HG02970 (cell line): ENCODE measurements at regions not wholly inside any gene's neighbourhood (a gene's known extent, or its start where the extent isn't known, plus 50 kb on each side); places are given as distances from the start of the nearest gene placed in this dataset.
"Not testable (repeated sequence)": the region's sequence is repeated elsewhere in the genome, so short reads cannot be mapped to it uniquely, and the experiment has no call there.

Experiments
- ATAC-seq: cut with Tn5 transposase; IDR thresholded peaks from one replicate; pipeline ENCODE4 v1.9.1; 2021; ENCODE audit warnings: mild to moderate bottlenecking, moderate library complexity, moderate number of reproducible peaks; ENCODE audit not compliant: unreplicated experiment, low FRiP score

GRCh38 chr17:5933430-5933829 lies 136.7 kb upstream of the WSCD1 start:
- ATAC-seq = no peak

GRCh38 chr17:5941258-5941657 lies 128.9 kb upstream of the WSCD1 start:
- no peak for ATAC-seq

DNA sequence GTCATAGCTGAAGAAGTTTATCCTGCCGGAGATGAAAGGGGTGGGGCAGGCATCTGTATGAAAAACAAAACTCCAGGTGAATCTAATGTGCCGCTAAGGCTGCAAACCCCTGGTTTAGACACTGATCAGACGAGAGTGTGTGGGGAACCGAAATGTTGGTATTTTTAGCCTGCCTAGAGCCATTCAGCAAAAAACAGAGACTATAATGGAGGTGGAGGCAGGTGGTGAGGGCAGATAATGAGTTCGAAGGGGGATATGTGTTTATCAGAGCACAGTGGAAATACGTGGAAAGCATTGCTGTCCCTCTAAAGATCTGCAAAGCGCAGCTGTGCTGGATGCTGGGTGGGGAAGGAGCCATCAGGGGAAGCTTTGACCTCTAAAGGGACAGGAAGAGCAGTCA lies 127.5 kb upstream of the WSCD1 start:
- ATAC-seq = no peak

DNA sequence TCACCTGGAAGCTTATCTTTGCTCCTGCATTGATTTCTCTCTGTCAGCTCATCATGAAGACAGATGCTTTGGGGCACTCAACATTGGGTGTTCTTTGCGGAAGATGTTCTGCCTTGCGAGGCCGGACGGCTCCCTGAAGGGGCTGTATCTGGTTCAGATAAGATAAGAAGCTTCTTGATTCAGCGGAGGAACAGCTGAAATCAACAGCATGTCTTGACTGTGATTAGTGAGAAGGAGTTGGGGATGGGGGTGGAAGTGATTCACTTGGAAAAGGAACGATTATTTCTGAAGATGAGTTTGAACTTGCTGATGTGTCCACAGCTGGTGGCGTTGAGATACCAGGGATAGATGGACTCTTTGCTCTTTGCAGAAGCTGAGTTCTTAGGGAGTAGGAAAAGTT lies 126.9 kb upstream of the WSCD1 start:
- ATAC-seq = no peak

- ATAC-seq = no peak
These were observed 126.2 kb upstream of the WSCD1 start for GRCh38 chr17:5943982-5944381.

DNA sequence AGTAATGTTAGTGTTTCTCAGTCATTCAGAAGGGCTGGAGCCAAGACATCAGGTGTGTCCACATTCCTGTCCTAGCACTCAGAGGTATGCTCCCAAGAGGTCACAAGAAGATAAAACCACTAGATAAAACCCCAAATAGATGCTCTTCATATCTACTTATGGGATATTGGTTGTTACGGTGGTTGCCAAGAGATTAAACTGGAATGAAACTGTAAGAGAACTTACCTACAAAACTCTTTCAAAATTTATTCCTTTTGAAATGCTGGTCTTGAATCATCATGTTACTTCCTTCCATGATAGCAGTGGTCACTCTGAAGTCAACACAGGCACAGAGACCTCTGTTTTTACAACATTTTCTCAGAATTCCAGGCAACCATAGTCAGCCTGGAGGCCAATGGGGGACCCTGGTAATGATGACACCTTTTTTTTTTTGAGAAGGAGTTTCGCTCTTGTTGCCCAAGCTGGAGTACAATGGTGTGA lies 122.4 kb upstream of the WSCD1 start:
- ATAC-seq = no peak

DNA sequence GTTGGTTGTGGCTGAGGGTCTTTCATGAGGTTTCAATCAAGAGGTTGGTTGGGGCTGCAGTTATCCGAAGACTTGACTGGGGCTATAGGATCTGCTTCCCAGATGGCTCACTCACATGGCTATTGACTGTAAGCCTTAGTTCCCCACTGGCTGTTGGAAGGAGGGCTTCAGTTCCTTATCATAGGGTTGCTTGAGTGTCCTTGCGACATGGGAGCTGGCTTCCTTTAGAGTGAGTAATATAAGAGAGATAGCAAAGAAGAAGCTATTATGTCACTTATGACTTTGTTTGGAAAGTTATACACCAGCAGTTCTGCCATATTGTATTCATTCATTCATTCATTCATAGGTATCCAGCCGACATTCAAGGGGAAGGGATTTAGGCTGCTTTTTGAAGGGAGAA lies 121.4 kb upstream of the WSCD1 start:
- no peak for ATAC-seq

GRCh38 chr17:5950878-5951277 lies 119.3 kb upstream of the WSCD1 start:
- ATAC-seq = no peak

GRCh38 chr17:5951912-5952311 lies 118.3 kb upstream of the WSCD1 start:
- no peak for ATAC-seq

GRCh38 chr17:5952518-5952917 lies 117.7 kb upstream of the WSCD1 start:
- no peak for ATAC-seq

DNA sequence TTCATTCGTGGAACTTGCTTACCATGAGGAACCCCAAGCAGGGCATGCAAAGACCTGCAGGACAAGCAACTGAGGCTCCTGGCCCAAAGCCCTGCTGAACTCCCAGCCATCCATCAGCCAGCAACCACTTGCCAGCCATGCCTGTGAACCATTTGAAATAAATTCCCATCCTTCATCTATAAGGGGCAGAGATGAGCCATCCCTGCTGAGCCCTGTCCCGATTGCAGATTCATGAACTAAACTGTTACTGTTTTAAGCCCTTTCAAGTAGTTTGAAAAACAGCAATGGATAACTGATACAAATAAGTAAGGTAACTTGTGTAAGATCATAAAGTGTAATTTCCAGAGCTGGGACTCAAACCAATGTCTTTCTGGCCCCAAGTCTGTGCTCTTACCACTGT lies 114.4 kb upstream of the WSCD1 start:
- no peak for ATAC-seq

GRCh38 chr17:5958850-5959249 lies 111.3 kb upstream of the WSCD1 start:
- no peak for ATAC-seq

DNA sequence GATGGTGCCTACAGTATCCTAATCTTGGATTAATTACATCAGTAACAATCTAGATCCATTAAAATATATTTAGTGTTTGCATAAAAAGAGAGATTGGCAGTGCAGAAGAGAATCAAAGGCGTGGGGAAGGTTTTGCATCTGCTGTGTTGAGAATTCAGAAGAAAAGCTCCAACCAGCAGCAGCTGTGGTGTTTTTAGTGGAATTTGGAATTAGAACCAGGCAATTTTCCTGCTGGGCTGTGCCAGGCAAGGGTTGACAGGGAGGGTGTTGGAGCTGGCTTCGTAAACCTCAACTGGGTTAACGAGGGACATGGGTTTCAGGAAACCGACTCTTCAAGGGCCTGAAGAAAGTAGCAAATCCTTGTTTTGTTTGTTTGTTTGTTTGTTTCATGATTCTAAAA lies 107.8 kb upstream of the WSCD1 start:
- ATAC-seq = no peak

DNA sequence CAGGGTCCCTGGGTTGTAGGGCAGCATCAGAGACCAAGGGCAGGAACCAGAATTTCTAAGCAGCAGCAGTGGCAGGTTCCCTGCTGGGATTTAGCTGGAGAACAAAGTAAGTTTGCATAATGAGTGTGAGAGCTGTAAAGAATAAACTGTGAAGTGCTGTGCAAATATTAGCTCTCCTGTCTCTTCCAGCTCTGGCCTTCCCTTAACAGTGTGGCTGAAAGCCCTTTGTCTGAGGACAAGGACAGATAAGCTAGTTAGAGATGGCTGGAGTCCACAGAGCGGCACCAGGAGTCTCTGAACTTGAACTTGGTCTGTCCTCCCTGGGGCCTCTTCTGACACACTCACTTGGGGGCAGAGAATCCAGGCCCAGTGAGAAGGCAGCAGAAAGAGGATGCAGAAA lies 98.2 kb upstream of the WSCD1 start:
- ATAC-seq = no peak

DNA sequence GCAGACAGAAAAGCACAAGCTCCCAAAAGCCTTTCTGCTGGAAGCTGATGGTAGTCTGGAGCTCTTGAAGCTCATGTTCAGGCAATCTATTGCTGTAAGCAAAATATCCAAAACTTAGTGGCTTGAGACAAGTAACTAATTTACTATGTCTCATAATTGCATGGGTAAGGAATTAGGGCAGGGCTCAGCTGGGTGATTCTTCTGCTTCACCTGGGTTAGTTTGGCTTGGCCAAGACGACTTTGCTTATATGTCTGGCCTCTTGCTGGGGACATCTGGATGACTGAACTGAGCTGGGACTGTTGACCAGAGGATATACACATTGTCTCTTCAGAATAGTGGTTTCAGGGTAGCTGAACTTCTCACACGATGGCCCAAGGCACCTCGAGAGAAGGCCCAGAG lies 96.8 kb upstream of the WSCD1 start:
- ATAC-seq = no peak

DNA sequence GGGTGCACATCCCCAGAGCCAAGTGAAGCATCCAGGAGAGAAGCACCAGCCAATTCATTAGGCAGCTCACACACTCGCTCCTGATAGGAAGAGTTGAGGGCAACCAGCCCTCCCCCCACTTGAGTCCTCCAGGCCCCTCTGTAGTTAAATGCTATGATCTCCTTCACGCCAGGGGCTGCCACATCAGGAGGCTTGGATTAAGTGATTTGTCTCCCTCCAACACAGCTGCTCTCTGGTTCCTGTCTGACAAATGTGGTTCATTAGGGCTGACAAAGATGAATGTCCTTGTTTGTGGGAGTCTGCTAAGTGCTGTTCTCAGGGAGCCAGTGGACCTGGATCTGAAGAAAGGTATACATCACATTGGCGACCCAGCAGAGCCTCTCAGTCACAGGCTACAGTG lies 94.5 kb upstream of the WSCD1 start:
- ATAC-seq = no peak

GRCh38 chr17:5976251-5976650 lies 93.9 kb upstream of the WSCD1 start:
- ATAC-seq = no peak

DNA sequence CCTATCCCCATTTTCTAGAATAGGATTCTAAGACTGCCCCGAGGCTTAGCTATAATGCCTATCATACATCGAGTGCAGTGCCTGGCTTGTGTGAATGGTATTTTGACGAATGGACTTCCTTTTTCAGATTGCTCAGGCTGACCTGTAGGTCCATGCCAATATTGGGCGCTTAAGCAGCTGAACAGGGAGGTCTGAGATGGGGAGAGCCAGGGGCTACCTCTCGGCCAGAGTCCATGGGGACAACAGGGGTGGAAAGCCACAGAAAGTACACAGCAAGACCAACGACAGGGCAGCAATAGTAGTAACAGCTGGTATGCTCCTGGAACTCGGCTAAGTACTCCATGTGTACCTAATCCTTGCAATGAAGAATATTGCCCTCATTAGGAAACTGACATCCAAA lies 91.7 kb upstream of the WSCD1 start:
- ATAC-seq = no peak

- no peak for ATAC-seq
These were observed 89.2 kb upstream of the WSCD1 start for GRCh38 chr17:5980941-5981340.

DNA sequence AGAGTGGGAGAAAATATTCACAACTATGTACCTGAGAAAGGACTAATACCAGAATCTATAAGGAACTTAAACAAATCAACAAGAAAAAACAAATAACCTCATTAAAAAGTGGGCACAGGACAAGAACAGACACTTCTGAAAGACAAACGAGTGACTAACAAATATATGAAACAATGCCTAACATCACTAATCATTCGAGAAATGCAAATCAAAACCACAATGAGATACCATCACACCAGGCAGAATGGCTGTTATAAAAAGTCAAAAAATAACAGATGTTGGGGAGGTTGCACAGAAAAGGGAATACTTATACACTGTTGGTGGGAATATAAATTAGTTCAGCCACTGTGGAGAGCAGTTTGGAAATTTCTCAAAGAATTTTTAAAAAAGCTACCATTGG lies 83.5 kb upstream of the WSCD1 start:
- ATAC-seq = no peak

GRCh38 chr17:6000426-6000825 lies 69.8 kb upstream of the WSCD1 start:
- ATAC-seq = no peak

DNA sequence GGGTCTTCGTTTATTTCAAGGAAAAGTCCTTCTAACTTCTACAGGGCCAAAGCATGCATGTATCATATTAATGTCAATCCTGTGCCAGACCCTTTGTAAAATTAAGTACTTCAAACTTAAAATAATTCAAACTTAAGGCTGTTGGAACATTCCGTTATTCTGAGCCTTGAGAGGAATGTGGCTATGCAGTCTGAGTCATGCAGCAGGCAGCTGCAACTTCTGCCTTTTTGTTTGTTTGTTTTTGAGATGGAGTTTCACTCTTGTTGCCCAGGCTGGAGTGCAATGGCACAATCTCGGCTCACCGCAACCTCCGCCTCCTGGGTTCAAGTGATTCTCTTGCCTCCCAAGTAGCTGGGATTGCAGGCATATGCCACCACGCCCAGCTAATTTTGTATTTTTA lies 67.0 kb upstream of the WSCD1 start:
- not testable (repeated sequence) for ATAC-seq

- no peak for ATAC-seq
These were observed 64.2 kb upstream of the WSCD1 start for GRCh38 chr17:6005939-6006338.
